Muscle of back (tissue), 3 donors: ENCODE measurements at regions not wholly inside any gene's neighbourhood (a gene's known extent, or its start where the extent isn't known, plus 50 kb on each side); places are given as distances from the start of the nearest gene placed in this dataset.

Experiments used
- DNase-seq, 3 donors: peaks; one replicate each; pipeline versions ENCODE4 v3.0.0 to v3.0.0-alpha.2; 2013

DNA sequence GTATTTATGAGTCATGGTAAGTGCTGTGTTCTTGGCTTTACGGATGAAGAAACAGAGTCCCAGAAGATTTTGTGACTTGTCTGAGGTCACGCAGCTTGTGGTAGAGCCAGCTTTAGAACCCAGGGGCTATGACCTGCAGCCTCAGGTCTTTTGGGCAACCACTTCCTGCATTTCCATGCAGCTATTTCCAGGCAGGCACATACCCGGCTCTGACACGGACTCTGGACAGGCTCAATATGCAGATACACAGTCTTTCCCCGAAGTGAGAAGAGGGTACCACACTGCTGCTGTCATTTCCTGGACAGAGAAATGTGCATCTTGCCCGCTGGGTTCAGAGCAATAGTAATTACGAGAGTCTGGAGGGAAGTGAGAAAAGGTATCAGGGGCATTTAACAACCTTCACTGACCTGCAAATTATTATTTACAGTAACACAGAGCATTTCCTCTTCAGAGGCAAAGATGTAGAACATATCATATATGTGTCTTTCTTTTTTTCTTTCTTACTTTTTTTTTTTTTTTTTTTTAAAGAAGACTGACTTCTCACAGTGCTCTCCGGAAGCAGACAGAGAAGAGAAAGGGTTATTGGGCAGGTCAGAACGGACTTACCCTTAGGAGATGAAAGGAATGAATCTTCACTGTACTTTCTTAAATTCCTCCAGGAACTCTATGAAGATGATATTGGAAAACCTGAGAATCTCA lies 185.1 kb downstream of the CLIC5 start:
- DNase-seq = no peak

DNA sequence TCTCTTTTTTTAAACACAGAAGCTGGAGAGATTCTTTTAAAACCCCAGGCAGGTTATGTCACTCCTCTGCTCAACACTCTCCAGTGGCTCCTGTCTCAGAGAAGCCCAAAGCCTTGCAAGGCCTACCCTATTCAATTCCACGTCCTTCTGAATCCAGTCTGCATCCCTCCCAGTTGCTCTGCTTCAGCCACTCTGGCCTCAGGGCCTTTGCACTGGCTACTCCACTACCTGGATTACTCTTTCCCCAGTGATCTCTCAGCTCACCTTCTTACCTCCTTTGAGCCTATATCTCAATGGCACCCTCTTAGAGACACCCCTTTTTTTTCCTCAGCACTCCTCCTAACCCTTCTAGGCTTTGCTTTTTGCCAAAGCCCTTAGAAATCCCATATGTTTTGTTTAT lies 185.8 kb downstream of the CLIC5 start:
- DNase-seq = no peak

DNA sequence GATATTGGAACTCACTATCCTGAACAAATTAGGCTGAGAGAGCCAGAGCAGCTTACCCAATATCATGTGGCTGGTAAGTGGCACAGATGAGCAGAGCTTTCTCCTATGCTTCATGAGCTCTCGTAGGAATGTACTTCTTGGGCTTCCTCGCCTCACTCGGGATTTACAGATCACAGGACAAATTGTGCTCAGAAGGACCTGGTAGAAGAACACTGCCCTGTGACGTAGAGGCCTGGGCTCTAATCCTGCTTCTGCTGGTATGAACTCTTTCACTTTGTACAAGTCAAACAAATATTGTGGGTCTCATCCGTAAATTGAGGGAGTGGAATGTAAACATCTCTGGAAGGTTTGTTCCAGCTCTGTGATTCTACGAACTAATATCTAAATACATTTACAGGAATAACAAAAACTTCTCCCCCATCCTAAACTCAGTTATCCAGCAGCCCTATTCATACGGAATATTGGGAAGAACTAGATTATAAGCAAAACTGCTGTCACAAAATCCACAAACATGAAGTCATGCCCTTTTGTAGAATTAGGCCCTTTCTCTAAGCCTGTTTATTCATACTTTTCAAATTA lies 187.6 kb downstream of the CLIC5 start:
- no peak for DNase-seq

DNA sequence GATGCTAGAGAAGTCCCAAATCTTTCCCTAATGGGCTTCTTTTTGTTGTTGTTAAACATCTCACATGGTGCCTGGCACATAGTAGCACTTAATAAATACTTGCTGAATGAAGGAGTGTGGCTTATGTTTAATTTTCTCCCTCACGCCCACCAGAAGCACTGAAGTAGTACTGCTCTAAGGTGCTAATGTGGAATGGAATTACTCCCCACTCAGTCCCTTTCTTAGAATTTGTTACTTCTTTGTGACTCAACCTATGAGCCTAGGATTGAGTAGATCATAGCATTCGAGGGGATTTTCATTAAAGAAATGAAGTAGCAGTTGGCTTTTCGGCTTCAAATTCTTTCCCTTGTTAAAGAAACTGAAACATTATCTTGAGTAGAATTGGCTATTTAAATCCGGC lies 192.8 kb downstream of the CLIC5 start:
- DNase-seq = no peak

DNA sequence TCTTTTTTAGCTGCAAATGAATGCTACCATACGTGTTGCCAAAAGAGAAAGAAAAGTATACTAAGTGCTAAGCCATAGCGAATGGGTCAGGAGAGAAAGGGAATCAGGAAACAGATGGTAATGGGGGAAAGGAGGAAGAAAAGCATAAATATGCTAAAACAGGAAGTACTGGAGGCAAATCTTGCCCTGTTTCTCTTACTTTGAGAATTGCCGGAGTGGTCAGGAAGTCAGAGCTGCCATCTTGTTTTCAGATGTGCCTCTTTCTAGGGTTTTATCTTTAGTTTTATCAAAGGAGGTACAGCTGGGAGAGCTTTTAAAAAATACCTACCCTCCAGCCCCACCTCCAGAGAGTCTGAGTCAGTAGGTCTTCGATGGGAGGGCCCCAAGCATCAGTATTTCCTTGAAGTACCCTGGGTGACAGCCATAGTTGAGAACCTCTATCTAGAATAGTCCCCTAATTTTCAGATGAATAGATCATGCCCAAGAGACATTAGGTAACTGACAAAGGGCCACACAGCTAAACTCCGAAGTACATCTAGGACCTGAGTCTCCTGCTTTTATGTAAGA lies 193.3 kb downstream of the CLIC5 start:
- no peak for DNase-seq

DNA sequence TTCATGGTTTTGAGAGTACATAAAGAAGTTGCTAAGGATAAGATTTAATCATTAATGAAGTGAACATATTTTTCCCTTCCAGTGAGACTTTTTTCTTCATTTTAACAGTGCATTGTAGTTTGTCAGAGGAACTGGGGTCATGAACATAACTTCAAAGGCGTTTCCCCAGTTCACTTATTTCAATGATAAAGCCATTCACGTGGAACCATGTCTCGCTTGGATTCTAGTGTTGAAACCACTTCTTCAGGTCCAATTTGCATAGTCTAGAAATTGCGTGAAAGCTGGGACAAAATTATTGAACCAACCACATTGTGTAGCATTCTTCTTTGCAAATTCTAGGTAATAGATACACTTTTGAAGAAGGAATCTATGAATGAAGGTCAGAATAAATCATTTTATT lies 197.0 kb downstream of the CLIC5 start:
- DNase-seq = no peak

DNA sequence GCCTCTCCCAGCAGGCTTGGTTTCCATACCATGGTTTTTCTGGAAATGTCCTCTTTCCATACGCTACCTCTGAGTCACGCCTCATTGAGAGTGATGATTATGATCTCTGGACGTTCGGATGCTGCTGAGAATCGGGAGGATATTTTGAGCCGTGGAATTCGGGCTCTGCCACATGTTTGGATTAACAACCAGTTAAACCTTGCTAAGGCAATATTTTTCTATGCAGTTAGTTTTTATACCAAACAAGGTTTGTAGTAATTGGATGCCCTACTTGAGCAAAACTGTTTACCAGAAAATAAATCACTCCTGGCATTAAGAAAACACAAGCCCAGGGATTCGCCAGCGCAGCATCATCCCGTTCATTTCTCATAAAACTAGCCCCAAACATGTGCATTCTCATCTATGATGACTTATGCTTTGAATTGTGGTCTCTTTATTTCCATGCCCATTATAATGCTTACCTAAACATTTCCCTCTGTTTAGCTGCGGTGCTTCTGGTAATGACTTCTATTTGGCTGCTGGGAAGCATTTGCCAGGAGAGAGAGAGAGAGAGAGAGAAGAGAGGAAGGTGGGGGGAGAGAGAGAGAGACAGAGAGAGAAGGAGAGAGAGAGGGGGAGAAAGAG lies 198.9 kb downstream of the CLIC5 start:
- peak in 1 of 3 donors; percentile 61 for DNase-seq

DNA sequence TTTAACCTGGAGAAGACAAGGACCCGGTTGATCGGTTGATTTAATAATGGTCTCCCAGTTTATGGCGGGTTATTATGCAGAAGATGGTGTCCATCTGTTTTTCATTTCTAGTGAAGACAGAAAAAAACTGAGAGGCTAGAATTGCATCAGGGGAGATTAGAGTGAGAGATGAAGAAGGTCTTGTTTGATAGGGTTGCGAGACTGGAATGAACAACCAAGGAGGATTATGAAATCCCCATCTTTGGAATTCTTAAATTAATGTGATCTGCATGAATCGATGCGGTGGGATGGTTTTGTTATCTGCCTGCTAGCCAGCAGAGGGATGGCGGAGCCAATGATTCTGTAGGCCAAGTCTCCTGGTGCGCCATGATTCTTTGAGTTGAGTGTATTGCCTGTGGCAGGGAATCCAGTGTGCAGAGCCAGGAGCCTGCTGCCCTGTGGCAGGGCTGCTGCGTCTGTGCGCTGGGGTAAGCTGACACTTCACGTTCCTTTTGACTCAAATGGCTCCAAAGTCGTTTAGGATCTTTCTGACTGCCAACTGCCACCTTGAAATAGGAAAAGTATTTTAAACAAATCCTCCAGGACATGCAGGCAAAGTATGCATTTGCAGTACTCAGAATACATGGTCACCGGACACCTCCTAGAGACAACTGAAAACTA lies 200.1 kb downstream of the CLIC5 start:
- peak in 1 of 3 donors; percentile 50 for DNase-seq

DNA sequence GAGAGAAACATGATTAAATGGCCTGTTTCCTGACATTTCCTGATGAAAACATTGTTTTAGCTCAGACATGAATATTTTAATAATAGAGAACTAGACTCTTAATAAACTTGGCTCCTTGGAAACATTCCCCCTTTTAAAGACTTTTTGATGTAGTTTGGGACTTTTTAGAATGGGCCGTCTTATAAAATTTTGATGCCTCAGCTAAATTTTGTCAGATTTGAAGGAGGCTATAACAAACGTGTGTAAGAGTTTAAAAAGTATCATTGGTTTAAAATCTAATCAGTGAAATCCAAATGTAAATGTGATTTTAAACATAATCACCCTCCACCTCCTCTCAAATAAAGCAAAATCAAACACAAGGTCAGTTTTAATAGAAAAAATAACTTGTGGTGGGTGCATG lies 200.9 kb downstream of the CLIC5 start:
- DNase-seq = no peak

DNA sequence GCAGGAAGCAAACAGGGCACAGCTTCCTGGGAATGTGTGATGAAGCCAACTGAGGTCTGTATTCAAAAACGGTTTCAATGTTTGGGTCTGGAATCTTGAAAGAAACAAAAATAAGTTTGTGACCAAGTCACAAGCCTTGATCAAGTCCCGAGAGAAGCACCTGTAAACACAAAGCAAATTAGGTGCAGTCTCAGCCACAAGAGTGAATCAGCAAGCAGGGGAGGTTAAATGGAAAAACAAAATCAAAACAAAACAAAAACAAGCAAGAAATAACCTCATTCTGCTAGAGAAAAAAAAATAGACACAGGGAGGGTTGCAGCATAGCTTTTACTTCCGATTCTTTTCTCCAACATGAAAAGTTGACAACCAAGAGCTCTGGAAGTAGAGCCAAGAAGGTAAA lies 201.7 kb downstream of the CLIC5 start:
- DNase-seq = no peak

DNA sequence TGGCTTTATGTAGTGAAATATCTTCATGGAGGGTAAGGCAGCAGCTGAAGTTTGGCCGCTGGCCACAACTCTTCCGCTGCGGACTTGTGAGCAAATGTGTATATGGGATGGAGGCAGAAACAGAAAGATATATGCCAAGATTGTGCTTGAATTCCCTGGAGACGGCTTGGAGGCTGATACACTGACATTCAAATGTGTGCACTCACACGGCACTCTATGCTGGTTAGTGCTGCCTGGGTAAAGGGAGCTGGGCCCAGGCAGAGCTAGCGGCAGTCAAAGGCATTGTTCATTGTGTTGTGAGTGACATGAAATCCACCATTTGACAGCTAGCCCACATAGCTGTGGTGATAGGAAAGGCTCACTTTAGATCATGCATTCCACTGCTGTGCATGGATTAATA lies 202.7 kb downstream of the CLIC5 start:
- peak in 2 of 3 donors; percentile 69 to 74 for DNase-seq

DNA sequence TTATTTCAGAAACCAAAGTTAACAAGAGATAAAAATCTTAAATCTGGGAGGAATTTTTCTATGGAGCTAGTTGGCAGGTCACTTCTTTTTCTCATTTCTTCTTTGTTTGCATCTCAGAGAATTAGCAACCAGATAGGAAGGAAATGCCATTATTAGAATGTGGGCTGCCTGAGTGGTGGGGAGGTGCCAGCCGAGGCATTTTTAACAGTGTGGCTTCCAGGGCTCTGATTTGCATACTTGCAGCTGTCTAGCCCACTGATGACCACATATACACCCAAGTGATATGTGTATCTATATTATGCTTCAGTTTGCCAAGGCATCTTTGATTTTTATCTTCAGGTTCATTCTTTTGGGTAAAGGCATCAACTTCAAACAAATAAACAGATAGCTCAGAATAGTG lies 206.7 kb downstream of the CLIC5 start:
- no peak for DNase-seq

DNA sequence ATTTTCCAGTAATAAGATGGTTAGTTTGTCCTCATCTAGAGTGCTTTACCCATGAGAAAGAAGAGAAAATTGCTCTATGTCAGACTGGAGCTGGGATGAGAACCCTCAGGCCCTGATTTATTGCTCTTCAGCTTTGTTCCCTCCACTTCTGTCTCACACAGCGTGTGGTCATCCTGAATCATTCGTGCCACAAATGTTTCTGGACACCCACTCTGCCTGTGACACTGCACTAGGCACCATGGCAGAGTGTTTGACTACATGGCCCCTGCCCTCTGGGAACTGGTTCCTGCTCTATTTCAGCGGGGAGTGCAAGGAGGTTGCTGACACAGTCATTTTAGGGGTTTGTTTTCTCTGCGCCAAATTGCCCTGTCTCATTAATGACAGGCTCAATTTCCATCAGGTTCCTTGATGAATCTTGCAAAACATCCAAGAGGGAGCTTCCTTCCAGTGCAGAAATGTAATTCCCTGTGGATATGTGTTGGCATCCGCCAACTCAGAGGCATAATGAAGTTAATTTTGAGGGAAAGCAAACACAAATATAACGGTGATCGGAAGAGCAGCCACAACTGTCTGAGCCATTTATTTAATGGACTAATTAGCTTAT lies 207.5 kb downstream of the CLIC5 start:
- no peak for DNase-seq

DNA sequence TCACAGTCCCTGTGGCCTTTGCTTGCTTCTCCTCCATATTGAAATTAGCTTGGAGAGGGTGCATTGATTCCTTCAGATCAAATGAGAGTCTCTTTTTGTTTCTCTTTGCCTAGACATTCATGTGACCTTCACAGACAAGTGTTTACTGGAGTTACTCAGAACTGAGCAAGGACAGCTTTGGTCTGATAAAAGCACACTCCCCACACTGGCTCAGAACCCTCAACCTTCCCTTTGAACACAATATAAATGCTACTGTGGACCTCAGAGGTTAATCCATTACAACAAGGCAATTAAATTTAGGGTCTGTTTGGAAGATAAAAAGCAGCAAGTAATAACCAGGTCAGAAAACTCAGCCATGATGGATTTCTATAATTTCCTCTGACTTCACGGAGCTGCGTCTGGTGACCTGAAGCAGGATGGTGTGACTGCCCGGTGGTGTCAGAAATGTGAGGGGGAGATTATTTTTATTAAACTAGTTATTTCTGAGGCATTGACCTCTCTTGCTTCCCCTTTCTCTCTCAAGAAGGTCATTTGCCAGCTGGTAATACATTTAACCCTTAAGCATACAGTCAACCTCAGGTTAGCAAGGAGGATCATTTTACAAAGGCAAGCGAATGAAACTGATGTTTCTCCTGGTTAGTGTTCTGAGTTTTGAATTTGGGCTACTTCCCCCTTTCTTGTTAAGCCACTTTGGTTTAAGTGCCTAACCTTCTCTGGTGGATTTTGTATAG lies 208.2 kb downstream of the CLIC5 start:
- DNase-seq = no peak

DNA sequence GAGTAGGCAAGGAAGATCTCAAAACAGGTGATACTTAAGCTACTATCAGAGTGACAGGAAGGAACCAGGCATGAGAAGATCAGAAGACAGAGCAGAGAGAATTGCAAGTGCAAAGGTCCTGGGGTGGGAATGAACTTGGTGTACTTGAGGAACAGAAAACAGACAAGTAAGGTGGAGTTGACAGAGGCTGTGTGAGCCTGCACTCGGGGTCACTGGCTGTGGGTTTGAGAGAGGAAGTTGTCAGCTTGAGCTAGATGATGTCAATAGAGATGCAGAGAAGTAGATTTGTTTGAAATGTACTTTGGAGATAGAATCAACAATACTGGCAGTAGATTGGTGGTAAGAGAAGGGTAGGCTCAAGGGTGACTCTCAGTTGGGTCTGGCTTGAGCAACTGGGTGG lies 209.5 kb downstream of the CLIC5 start:
- DNase-seq = no peak

DNA sequence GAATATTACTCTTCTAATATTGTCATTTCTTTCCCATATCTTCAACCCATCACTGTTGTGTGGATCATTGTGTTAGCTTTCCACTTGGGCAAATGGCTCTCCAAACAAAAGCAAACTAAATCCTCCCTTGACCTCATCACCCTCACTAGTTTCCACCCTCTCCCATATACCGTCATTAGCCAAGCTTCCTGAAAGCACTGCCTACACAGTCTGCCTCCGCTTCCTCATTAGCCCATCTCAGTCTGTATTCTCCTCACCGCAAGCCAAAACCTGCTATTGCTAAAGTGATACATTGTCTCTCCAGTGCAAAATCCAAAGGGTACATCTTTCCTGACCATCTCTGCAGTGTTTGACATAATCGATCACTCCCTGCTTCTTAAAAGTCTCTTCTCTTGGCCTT lies 212.6 kb downstream of the CLIC5 start:
- DNase-seq = no peak

DNA sequence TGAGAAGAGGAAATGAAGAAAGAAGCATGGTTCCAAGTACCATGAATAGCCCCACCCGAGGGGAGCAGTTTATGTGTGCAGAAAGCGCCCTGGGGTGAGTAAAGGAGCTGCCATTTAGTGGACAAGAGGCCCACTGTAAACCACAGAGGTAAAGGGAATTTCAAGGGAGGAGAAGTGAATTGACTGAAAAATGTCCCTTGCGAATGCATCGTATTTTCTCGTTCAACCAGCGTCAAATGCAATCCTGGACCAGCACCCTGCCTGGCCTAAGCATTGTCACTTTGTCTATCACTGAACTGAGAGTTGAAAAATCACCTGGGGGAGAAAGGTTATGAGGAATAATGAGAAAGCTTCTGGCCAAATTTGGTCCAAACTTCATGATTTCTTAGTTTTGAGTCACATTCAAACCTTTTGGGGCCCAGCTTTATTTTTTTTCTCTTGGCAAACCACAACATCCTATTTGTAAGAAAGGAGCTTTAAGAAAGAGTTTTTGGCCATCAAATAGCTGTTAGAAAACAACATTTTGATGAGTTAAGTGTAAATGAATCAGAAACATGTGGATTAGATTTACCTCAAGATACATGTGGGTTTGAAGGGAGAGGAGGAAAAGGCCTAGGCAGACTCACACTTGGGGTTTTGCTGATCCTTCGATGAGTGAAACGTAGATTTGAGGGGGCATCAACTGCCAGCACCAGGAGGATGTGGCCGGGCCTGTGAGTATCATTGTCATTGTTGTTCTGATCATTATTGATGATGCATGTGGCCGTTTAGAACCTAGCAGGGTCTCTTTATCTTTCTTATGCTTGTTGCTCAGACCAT lies 214.0 kb downstream of the CLIC5 start:
- peak in 1 of 3 donors; percentile 41 for DNase-seq

DNA sequence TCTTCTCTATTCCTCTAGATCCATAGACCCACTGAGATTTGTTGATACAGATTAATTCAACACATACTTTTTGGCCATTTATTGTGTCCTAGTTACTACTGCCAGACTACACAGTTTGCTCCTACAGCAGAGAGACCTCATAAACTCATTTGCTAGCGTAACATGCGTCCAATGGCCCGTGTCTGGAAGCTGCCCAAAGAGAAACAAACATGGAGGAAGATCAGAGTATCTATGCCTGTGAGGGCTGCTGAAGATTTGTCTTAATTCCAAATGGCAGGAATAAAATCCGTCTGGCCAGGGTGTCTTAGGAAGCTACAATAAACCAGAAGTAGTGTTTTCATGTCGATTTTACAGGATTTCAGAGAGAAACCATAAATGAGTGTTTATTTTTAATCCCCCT lies 214.7 kb downstream of the CLIC5 start:
- peak in 1 of 3 donors; percentile 41 for DNase-seq

DNA sequence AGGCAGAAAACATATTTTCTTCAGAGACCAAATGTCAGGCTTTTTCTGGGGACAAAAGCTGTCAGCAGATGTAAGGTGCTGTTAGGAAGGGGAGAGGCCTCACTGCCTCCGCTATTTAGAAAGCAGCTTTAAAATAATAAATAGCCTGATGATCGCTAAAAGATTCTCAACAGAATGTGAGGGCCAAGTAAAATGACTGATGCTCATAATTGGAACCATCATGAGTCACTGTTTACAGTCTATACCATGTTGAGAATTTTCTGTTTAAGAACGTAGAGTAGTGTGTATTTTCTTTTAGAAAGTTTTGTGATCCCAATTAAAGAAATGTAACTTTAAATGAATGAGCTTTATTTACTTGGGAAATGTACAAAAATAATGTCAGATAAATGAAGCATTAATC lies 220.0 kb downstream of the CLIC5 start:
- DNase-seq = no peak

DNA sequence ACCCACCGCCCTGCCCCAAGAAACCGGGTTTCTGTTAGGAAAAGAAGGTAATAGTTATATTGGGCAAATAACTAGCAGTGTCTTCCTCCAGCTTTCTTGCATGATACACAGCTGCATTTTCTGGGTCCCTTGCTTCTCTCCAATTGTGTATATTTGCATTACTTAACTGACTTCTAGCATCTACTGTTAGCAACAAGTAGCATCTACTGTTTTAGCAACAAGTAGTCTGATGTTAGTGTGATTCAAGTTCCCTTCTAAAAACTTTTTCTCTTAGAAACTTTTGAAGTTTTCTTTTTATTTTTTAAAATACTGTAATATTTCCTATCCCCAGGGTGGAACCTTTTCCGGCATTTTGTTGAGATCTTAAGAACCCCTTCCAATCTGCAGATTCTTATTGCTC lies 221.2 kb downstream of the CLIC5 start:
- DNase-seq = no peak
